GM19238 (cell line): ENCODE measurements at regions not wholly inside any gene's neighbourhood (a gene's known extent, or its start where the extent isn't known, plus 50 kb on each side); places are given as distances from the start of the nearest gene placed in this dataset.
"Not testable (repeated sequence)": the region's sequence is repeated elsewhere in the genome, so short reads cannot be mapped to it uniquely, and the experiment has no call there.

ENCODE experiments used
- DNase-seq: peaks from one replicate; pipeline ENCODE4 v3.0.0; 2011; ENCODE audit warnings: low spot score; ENCODE audit not compliant: insufficient read length

DNA sequence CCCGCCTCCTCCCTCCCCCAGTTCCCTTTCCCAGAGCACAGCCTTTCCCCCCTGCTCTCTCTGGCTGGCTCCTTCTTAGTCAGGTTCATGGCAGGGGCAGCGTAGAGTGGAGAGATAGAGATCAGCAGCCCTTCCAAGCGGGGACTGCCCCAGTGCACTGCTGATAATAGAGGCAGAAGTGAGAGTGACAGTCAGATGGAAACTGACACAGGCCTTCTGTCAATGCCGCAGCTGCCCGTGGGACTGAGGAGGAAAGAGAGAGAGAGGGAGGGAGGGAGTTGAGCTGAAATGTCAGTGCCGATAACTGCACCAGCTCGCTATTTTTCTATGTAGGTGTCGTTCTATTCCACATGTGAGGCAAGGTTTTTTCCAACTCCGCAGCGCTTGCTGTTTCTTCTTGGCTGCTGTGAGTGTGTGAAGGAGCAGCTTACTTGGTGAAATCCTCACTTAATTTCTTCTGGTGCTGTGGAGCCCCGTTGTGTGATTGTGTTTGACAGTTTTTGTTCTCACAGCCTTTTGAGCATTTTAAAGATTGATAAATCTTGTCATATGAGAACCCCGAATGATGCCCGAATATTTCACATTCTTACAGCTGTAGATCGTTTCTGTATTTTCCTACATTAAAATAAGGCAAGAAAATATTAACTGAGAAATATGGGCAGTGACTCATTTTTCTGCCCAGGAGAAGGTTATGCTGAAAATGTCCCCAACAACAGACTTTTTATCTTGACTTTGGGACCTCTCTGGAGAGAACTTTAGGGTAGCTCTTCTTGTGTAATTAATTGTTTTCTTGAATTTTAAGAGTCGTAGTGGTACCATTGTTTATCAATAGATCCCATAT is 386.4 kb upstream of the MMS22L start:
- DNase-seq, result peak; percentile 14

DNA sequence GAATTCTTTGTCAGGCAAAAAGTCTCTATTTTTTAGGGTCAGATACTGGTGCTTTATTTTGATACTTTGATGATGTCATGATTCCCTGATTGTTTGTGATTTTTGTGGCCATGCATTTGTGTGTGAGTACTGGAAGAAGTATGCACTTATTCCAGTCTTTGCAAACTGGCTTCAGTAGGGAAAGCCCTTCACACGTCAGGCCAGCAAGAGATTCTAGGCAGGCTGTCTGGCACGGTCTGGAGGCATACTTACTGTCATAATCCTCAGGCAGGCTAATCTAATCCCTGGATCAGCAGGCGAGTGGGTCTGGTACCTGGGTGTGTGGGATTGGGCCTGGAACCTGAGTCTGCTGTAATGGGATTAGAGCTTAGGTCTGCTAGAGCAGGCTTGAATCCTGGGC is 391.8 kb upstream of the MMS22L start:
- DNase-seq, result no peak

DNA sequence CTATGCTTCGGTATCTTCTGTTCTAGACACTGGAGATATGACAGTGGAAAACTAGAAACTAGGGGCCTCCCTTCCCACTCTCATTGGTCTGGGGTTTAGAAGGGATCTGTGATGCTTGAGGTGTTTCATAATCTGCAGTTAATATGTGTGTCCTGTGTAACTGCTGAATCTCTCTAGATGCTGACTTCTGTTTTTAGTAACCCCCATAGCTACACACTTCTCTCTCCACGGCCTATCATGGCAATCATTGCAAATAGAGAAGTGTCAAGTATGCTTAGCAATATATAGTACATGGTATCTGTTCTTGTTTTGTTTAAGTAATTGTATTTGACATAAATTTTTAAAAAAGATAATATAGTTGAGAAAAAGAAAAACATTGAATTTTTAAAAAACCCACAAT is 394.6 kb upstream of the MMS22L start:
- no peak for DNase-seq

DNA sequence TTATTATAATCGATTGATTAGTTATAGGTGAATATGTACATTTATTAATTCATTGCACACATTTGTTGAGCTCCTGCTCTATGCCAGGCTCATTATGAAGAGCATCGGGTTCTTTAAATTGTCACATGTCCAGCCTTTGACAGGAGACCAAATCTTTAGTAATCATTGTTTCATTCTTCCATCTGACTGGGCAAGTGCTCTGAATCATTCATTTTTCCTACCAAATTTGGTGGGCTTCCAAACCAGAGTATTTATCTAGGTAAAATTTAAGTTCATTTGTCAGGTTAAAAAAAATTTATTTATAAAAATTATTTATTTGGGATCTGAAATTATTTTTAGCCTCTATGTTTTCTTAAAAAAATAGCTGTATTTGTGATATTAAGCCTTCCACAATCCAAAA is 404.9 kb upstream of the MMS22L start:
- no peak for DNase-seq

- DNase-seq, result no peak
These were observed 406.2 kb upstream of the MMS22L start for GRCh38 chr6:97689078-97689754.

GRCh38 chr6:97697456-97697855 is 414.4 kb upstream of the MMS22L start:
- DNase-seq, result no peak

DNA sequence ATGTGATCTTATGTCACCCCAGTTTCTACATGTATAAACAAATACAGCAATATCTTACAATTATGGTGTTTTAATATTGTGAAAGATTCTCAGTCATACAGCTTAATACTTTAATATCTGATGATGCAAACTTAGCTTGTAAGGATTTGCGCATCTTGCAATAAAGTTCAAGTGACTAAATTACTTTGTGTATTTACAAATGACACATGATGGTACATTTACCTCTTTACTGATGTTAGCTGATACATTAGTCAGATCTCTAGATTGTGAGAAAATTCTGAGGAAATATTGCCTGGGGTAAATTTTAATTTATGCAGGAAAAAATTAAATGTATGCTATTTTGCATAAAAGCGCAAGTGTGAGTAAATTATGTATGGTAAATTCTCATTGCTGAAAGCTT is 418.8 kb upstream of the MMS22L start:
- DNase-seq, result no peak

DNA sequence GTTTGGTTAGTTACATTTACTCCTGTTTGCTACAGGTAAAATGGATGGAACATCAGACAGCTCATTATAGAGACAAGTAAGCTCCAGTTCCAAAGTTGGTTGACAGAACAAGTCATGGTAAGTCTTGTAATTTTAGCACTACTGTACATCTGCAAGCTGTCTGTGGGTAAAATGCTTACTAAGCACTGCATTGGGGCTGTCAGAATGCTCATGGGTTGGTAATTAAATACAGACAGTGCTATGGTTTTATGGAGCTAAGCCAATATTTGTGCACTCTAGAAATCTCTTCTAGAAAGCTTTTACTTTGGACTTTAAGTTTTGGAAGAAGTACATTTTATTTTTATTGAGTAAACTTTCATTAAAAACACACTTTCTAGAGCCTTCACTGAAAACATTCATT is 419.2 kb upstream of the MMS22L start:
- no peak for DNase-seq

- DNase-seq, result no peak
These were observed 420.6 kb upstream of the MMS22L start for GRCh38 chr6:97703661-97704060.

DNA sequence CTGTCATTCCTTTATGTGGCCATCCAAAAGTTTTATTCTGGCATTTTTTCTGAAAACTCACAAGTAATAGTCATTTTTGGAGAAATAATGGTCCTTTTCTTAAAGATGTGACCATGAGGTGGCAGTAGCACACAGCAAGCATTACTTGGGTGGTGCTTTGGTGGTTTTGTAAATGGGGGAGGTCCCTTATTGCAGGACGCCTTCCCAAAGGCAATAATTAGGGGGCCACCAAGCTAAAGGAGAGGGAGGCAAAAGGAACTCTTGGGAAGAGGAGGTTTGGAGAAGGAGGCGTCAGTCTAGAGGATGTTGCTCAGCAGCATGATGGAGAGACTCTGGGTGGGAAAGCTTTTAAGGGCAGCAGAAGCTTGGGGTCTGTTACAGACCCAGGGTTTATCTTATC is 422.6 kb upstream of the MMS22L start:
- no peak for DNase-seq

DNA sequence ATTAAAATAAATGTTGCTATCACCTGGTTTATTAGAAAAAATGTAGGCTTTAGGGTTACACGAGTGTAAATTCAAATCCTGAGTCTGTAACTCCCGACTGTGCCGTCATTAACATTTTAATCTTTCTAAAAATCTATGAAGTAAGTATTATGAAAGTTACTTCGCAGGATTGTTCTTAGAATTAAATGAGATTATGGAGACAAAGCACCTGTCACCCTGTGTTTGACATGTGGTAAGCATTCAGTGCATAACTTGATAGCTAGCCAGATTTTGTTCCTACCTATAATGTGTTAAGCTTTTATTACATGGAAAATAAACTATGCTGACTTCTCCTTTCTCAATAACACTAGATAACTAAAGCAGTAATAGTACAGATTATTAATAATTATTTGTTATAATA is 429.7 kb upstream of the MMS22L start:
- DNase-seq, result no peak

GRCh38 chr6:97714772-97715171 is 431.8 kb upstream of the MMS22L start:
- DNase-seq, result no peak

DNA sequence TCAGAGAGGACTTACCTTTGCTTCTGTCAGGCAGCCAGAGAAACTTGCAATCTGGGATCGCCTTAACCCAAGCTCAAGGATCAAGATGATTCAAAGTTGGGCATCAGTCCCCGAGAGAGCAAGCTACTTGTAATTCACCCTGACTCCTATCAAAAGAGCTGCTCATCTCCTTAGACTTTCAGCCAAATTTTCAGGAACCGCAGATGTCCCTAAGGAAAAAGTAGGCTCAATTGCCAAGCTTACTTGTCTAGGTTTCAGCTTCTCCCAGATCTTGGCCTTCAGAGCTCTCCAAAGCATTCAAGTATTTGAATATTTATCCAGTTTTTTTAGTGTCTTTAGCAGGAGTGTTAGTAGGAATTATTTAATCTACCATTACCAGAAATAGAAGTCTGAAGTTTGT is 434.1 kb upstream of the MMS22L start:
- no peak for DNase-seq

GRCh38 chr6:97726378-97726777 is 443.4 kb upstream of the MMS22L start:
- DNase-seq, result no peak

GRCh38 chr6:97732045-97732444 is 449.0 kb upstream of the MMS22L start:
- DNase-seq, result no peak

DNA sequence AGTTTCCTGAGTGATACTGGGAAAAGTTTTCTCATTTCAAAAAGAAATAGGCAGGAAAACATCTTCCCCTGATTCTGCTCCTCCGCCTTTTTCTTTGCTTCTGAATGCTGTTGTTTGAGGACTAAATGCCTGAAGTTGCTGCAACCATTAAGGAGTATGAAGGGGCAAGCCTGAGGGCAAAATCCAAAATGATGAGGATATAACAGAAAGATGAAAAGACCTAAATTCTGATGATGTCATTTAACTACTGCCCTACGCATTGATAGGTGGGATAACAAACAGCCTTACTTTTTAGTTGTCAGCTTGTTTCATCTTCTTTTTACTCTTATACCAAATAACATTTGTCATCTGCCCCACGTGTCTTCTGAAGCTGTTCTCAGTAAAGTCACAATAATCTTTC is 474.6 kb upstream of the MMS22L start:
- DNase-seq, result no peak

DNA sequence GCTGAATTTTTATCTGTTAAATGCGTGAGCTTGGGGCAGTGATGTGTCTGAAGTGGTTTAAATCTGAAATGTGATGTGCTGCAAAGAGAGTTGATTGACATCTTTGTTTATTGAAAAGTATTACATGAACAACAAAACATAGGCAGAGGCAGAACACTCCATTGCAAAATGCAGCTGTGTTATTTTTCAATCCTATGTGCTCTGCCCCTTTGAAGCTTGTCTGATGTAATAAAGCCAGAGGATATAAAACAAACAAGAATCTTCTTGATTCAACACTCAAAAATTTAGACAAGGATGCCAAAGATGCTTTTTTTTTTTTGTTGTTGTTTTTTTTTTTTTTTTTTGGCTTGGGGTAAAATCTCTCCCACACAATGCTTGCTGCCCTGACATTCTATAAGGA is 482.4 kb upstream of the MMS22L start:
- DNase-seq, result no peak

- no peak for DNase-seq
These were observed 488.4 kb upstream of the MMS22L start for GRCh38 chr6:97771372-97771771.

DNA sequence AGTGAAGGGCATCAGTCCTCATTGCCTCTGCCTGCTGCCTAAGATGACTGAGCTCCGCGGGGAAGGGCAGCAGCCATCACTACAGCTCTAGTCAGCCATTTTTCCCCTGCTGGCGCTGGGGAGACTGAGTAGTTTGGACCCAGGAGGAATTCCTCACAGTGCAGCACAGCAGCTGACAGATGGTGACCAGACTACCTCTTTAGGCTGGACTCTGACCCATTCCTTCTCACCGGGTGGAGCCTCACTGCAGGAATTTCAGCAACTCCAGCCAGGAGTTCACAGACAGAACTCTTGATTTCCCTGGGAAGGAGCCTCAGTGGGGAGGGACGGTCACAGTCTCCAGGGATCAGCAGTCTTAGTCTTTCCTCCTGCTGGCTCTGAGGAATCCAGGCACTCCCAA is 492.0 kb upstream of the MMS22L start:
- DNase-seq, result no peak

DNA sequence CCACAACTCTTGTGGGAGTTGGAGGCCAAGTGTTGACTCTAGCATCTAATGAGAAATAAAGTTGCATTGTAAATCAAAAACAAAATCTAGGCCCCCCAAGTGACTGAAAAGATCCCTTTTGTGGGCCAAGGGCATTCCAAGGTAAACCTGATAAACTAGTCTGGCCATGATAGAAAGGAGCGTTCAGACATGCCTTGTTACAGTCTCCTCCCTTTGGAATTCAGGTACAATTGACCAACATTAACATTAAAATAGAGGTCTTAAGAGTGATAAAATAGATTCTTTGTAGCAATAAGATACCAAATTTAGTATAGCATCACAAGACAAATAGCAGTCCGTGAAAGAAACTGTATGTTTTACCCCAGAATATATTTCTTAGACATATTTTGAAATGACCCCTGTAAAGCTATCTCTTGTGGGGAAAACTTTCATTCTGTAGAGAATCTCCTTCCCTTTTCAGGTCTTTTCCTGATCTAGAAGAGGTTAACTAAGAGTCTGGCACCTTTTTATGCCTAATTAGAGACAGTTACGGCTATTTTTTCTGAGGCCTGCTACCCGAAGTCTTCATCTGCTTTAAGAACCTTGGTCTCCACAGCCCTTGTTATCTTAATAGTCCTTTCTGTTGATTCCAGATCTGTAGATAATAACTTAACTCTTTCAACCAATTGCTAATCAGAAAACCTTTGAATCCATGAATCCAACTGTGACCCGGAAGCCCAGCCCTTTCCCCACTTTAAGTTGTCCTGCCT is 495.4 kb upstream of the MMS22L start:
- DNase-seq, result no peak

DNA sequence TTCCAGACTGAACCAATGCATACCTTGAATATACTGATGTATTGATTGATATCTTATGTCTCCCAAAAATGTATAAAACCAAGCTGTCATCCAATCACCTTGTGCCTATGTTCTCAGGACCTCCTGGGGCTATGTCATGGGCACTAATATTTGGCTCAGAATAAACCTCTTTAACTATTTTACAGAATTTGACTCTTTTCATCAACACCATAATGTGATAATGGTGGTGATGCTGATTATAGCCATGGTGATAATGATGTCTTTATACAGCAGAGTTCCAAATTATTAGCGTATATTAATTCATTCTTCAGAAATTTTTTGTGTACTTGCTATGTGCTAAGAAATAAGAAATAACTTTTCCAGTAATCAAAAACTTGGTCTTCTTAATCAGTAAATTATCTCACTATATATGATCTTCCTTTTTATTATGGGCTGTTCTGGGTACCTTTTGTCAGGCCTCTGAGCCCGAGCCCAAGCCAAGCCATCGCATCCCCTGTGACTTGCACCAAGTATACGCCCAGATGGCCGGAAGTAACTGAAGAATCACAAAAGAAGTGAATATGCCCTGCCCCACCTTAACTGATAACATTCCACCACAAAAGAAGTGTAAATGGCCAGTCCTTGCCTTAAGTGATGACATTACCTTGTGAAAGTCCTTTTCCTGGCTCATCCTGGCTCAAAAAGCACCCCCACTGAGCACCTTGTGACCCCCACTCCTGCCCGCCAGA is 496.2 kb upstream of the MMS22L start:
- DNase-seq, result not testable (repeated sequence)
